ENCODE measurements at regions not wholly inside any gene's neighbourhood (a gene's known extent, or its start where the extent isn't known, plus 50 kb on each side); places are given as distances from the start of the nearest gene placed in this dataset.

GRCh38 chrX:15191830-15192229 lies 78.1 kb downstream of the ASB9 start:
- peaks cover 3% of the 10 kb centered on the region; the same call in 1 of the 2 replicates for H3K27me3 ChIP-seq (ENCODE audit: control insufficient read depth, insufficient read depth, low read length)
- H3K9ac ChIP-seq (ENCODE audit: low read depth, low read length): no peak overlapping the region
- no peaks in the 10 kb centered on the region for H3K4me1 ChIP-seq (ENCODE audit: control insufficient read depth, insufficient read depth, low read length)
- no peaks in the 10 kb centered on the region for H3K36me3 ChIP-seq (ENCODE audit: control insufficient read depth, insufficient read depth, low read length)
- H3K4me3 ChIP-seq (ENCODE audit: low read depth, low read length): no peak overlapping the region
- H3K27ac ChIP-seq (ENCODE audit: low read depth, low read length): no peak overlapping the region
- no peaks in the 10 kb centered on the region for H3K9me3 ChIP-seq (ENCODE audit: control insufficient read depth, insufficient read depth, low read length)

DNA sequence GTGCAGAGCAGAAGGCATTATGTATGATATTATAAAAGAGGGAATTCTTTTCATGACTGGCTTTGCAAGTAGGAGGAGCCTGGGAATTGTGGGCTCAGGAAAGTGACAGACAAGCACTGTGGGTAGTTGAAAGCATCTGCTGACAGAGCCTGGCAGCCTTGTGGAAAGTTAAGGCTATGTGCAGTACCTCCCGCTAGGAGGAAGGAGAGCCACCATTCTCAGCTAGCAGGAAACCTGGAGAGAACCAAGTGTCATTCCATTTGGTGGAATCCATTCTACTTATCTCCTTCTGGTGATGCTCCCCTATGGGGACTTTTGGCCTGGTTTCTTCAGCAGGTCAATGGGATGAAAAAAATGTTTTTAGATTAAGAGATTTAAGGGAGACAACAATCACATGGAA lies 81.8 kb downstream of the ASB9 start:
- H3K9me3 ChIP-seq (ENCODE audit: control insufficient read depth, insufficient read depth, low read length): no peaks in the 10 kb centered on the region
- no peaks in the 10 kb centered on the region; the same call in 1 of the 2 replicates for H3K27me3 ChIP-seq (ENCODE audit: control insufficient read depth, insufficient read depth, low read length)
- H3K9ac ChIP-seq (ENCODE audit: low read depth, low read length): no peak overlapping the region
- no peaks in the 10 kb centered on the region for H3K36me3 ChIP-seq (ENCODE audit: control insufficient read depth, insufficient read depth, low read length)
- no peak overlapping the region for H3K4me3 ChIP-seq (ENCODE audit: low read depth, low read length)
- H3K4me1 ChIP-seq (ENCODE audit: control insufficient read depth, insufficient read depth, low read length): no peaks in the 10 kb centered on the region
- H3K27ac ChIP-seq (ENCODE audit: low read depth, low read length): no peak overlapping the region

DNA sequence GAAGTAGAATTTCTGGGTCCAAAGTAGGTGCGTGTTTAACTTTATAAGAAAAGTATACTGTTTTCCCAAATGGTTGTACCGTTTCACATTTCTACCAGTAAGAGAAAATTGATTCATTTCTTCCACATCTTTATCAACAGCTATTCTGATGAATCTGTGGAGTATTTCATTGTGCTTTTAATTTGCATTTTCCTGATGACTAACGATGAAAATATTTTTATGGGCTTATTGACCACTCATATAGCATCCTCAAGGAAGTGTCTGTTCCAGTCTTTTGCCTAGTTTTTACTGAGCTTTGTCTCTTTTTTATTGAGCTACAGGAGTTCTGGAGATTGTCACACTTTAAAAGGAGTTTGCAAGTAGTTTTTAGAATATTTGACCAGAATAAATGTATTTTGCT lies 92.6 kb downstream of the ASB9 start:
- Histone ChIP-seq H3K27me3 (ENCODE audit: control insufficient read depth, insufficient read depth, low read length) (no peaks in the 10 kb centered on the region), H3K36me3 (ENCODE audit: control insufficient read depth, insufficient read depth, low read length) (no peaks in the 10 kb centered on the region), H3K4me3 (ENCODE audit: low read depth, low read length) (no peak overlapping the region)

GRCh38 chrX:15173411-15173810 lies 96.5 kb downstream of the ASB9 start:
- Histone ChIP-seq H3K4me1 (ENCODE audit: control insufficient read depth, insufficient read depth, low read length) (no peaks in the 10 kb centered on the region), H3K27me3 (ENCODE audit: control insufficient read depth, insufficient read depth, low read length) (no peaks in the 10 kb centered on the region), H3K27ac (ENCODE audit: low read depth, low read length) (no peak overlapping the region), H3K36me3 (ENCODE audit: control insufficient read depth, insufficient read depth, low read length) (no peaks in the 10 kb centered on the region), H3K9ac (ENCODE audit: low read depth, low read length) (no peak overlapping the region), H3K9me3 (ENCODE audit: control insufficient read depth, insufficient read depth, low read length) (no peaks in the 10 kb centered on the region), H3K4me3 (ENCODE audit: low read depth, low read length) (no peak overlapping the region)

More for the DNA sequence above, 92.6 kb downstream of the ASB9 start:
- Histone ChIP-seq H3K9ac (ENCODE audit: low read depth, low read length) (no peak overlapping the region), H3K4me1 (ENCODE audit: control insufficient read depth, insufficient read depth, low read length) (no peaks in the 10 kb centered on the region), H3K9me3 (ENCODE audit: control insufficient read depth, insufficient read depth, low read length) (no peaks in the 10 kb centered on the region), H3K27ac (ENCODE audit: low read depth, low read length) (no peak overlapping the region)

- H3K36me3 ChIP-seq (ENCODE audit: control insufficient read depth, insufficient read depth, low read length): no peaks in the 10 kb centered on the region
- no peak overlapping the region for H3K27ac ChIP-seq (ENCODE audit: low read depth, low read length)
- H3K4me3 ChIP-seq (ENCODE audit: low read depth, low read length): no peak overlapping the region
- H3K27me3 ChIP-seq (ENCODE audit: control insufficient read depth, insufficient read depth, low read length): no peaks in the 10 kb centered on the region
- no peaks in the 10 kb centered on the region for H3K4me1 ChIP-seq (ENCODE audit: control insufficient read depth, insufficient read depth, low read length)
- H3K9me3 ChIP-seq (ENCODE audit: control insufficient read depth, insufficient read depth, low read length): no peaks in the 10 kb centered on the region
- no peak overlapping the region for H3K9ac ChIP-seq (ENCODE audit: low read depth, low read length)
Measured at GRCh38 chrX:15170927-15171326, 99.0 kb downstream of the ASB9 start.

DNA sequence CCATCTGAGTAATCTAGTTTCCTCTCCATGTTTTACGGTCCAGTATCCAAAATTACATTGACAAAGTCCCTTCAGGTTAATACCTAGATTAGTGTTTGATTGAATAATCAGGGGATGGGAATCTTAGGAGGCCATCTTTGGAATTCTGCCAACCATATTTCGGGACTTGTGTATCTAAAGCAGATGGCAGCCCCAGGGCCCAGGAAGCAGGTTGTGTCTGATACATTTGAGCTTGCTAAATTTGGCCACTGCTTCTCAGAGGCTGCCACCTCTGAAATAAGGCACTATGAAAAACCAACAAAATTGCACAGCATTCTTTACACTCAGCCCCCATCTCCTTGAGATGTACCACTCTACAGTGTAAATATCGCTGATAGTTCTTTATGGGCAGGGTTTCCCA lies 102.1 kb downstream of the ASB9 start:
- H3K9ac ChIP-seq (ENCODE audit: low read depth, low read length): no peak overlapping the region
- H3K4me1 ChIP-seq (ENCODE audit: control insufficient read depth, insufficient read depth, low read length): no peaks in the 10 kb centered on the region
- H3K4me3 ChIP-seq (ENCODE audit: low read depth, low read length): no peak overlapping the region
- H3K9me3 ChIP-seq (ENCODE audit: control insufficient read depth, insufficient read depth, low read length): no peaks in the 10 kb centered on the region
- no peak overlapping the region for H3K27ac ChIP-seq (ENCODE audit: low read depth, low read length)
- no peaks in the 10 kb centered on the region for H3K36me3 ChIP-seq (ENCODE audit: control insufficient read depth, insufficient read depth, low read length)
- no peaks in the 10 kb centered on the region for H3K27me3 ChIP-seq (ENCODE audit: control insufficient read depth, insufficient read depth, low read length)

- no peak overlapping the region for H3K9ac ChIP-seq (ENCODE audit: low read depth, low read length)
- H3K4me3 ChIP-seq (ENCODE audit: low read depth, low read length): no peak overlapping the region
- H3K36me3 ChIP-seq (ENCODE audit: control insufficient read depth, insufficient read depth, low read length): no peaks in the 10 kb centered on the region
- no peak overlapping the region for H3K27ac ChIP-seq (ENCODE audit: low read depth, low read length)
- no peaks in the 10 kb centered on the region for H3K9me3 ChIP-seq (ENCODE audit: control insufficient read depth, insufficient read depth, low read length)
- no peaks in the 10 kb centered on the region for H3K4me1 ChIP-seq (ENCODE audit: control insufficient read depth, insufficient read depth, low read length)
- no peaks in the 10 kb centered on the region for H3K27me3 ChIP-seq (ENCODE audit: control insufficient read depth, insufficient read depth, low read length)
Measured at GRCh38 chrX:15165832-15166231, 104.1 kb downstream of the ASB9 start.

- Histone ChIP-seq H3K9me3 (ENCODE audit: control insufficient read depth, insufficient read depth, low read length) (no peaks in the 10 kb centered on the region), H3K4me1 (ENCODE audit: control insufficient read depth, insufficient read depth, low read length) (no peaks in the 10 kb centered on the region), H3K27me3 (ENCODE audit: control insufficient read depth, insufficient read depth, low read length) (0 out of 2 replicates have a peak, but pooled peaks cover 3% of the 10 kb centered on the region), H3K9ac (ENCODE audit: low read depth, low read length) (no peak overlapping the region), H3K27ac (ENCODE audit: low read depth, low read length) (no peak overlapping the region), H3K4me3 (ENCODE audit: low read depth, low read length) (no peak overlapping the region), H3K36me3 (ENCODE audit: control insufficient read depth, insufficient read depth, low read length) (no peaks in the 10 kb centered on the region)
Measured at GRCh38 chrX:15163131-15163530, 106.8 kb downstream of the ASB9 start.

DNA sequence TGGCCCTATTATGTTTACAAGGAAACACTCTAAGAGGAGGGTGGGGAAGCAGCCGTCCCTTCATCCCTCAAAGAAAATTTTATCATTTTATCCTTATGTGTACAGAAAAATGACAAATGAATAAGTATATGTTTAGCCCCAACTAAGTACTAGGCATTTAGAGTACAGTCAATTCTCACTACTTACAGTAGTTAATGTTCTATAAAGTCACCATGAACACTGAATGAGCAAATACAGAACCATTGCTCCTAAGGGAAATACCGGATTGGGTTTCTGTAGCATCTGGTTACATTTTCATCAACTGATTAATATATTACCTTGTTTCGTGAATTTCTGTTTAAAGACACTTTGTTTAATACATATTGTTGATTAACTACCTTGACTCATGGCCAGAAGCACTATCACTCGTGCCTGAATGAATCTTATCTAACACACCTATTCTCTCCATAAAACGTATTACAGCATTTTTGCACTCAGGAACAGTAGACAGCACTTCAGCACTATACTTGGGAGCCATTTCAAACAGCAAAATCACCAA lies 109.3 kb downstream of the ASB9 start:
- H3K27me3 ChIP-seq (ENCODE audit: control insufficient read depth, insufficient read depth, low read length): 0 out of 2 replicates have a peak, but pooled peaks cover 3% of the 10 kb centered on the region
- H3K4me1 ChIP-seq (ENCODE audit: control insufficient read depth, insufficient read depth, low read length): no peaks in the 10 kb centered on the region
- H3K9ac ChIP-seq (ENCODE audit: low read depth, low read length): no peak overlapping the region
- no peak overlapping the region for H3K4me3 ChIP-seq (ENCODE audit: low read depth, low read length)
- H3K9me3 ChIP-seq (ENCODE audit: control insufficient read depth, insufficient read depth, low read length): no peaks in the 10 kb centered on the region
- no peaks in the 10 kb centered on the region for H3K36me3 ChIP-seq (ENCODE audit: control insufficient read depth, insufficient read depth, low read length)
- H3K27ac ChIP-seq (ENCODE audit: low read depth, low read length): no peak overlapping the region

DNA sequence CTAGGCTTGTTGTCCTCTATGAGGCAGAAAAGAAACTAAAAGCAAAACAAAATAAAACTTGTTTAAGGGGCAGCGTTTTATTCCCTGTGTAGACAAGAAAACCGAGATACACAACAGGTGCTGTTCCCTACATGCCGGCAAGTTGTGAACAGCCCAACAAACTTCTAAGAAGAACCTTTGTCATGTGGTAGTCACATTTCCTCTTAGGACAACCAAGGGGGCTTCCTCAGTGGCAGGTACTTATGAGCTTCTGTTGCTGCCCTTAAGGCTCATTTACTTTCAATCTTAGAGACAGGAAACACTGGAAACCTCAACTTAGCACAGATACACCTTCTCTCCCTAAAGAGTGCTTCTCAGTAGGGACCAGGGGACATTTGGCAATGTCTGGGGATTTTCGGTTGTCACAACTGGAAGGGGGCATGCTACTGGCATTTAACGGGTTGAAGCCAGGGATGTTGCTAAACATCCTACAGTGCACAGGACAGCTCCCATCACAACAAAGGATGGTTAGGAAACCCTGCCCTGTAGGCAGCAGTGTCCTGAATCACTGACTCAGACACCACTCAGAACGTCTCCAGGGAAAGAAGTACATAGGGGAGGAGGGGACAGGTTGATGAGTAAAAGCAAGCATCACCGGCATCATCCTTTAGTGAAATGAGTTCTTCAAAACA lies 111.0 kb downstream of the ASB9 start:
- H3K9me3 ChIP-seq (ENCODE audit: control insufficient read depth, insufficient read depth, low read length): no peaks in the 10 kb centered on the region
- no peak overlapping the region for H3K4me3 ChIP-seq (ENCODE audit: low read depth, low read length)
- H3K9ac ChIP-seq (ENCODE audit: low read depth, low read length): no peak overlapping the region
- H3K27ac ChIP-seq (ENCODE audit: low read depth, low read length): no peak overlapping the region
- H3K36me3 ChIP-seq (ENCODE audit: control insufficient read depth, insufficient read depth, low read length): no peaks in the 10 kb centered on the region
- H3K27me3 ChIP-seq (ENCODE audit: control insufficient read depth, insufficient read depth, low read length): 0 out of 2 replicates have a peak, but pooled peaks cover 3% of the 10 kb centered on the region
- H3K4me1 ChIP-seq (ENCODE audit: control insufficient read depth, insufficient read depth, low read length): no peaks in the 10 kb centered on the region

- Histone ChIP-seq H3K9me3 (ENCODE audit: control insufficient read depth, insufficient read depth, low read length) (no peaks in the 10 kb centered on the region), H3K4me3 (ENCODE audit: low read depth, low read length) (no peak overlapping the region), H3K27me3 (ENCODE audit: control insufficient read depth, insufficient read depth, low read length) (0 out of 2 replicates have a peak, but pooled peaks cover 3% of the 10 kb centered on the region), H3K9ac (ENCODE audit: low read depth, low read length) (no peak overlapping the region), H3K36me3 (ENCODE audit: control insufficient read depth, insufficient read depth, low read length) (no peaks in the 10 kb centered on the region), H3K4me1 (ENCODE audit: control insufficient read depth, insufficient read depth, low read length) (no peaks in the 10 kb centered on the region), H3K27ac (ENCODE audit: low read depth, low read length) (no peak overlapping the region)
Measured at GRCh38 chrX:15158350-15158735, 111.5 kb downstream of the ASB9 start.
